ENCODE measurements at regions not wholly inside any gene's neighbourhood (a gene's known extent, or its start where the extent isn't known, plus 50 kb on each side); places are given as distances from the start of the nearest gene placed in this dataset.

- TF ChIP-seq ZBTB11 (tag by site-specific recombination; conservative IDR thresholded peaks at IDR 0.05; ENCODE audit: low read depth), result no peak
- no peak for TF ChIP-seq ZBTB8A (tag by site-specific recombination; IDR thresholded peaks at IDR 0.05)
- no peak for TF ChIP-seq ZNF211 (tag by site-specific recombination; IDR thresholded peaks at IDR 0.05; ENCODE audit: low read depth)
- TF ChIP-seq ZNF2 (tag by site-specific recombination; IDR thresholded peaks at IDR 0.05), result no peak
- TF ChIP-seq ZNF513 (tag by site-specific recombination; IDR thresholded peaks at IDR 0.05), result no peak
- TF ChIP-seq ZNF121 (tag by site-specific recombination; IDR thresholded peaks at IDR 0.05), result no peak
- no peak for TF ChIP-seq ZNF19 (tag by site-specific recombination; IDR thresholded peaks at IDR 0.05; ENCODE audit: low read depth)
- TF ChIP-seq GLI4 (tag by site-specific recombination; IDR thresholded peaks at IDR 0.05), result no peak
These were observed 76.9 kb upstream of the RET start (continued) for GRCh38 chr10:43000021-43000411.

- no peak overlapping the region for H3K27ac ChIP-seq (ENCODE audit: extremely low read depth, low read depth, low read length)
- H3K36me3 ChIP-seq (ENCODE audit: control insufficient read depth in 2 of 2, insufficient read depth in 1 of 2, low read length in 2 of 2), result no peaks in the 10 kb centered on the region
- ChIA-PET CTCF (no interaction called here), POLR2A (interaction anchor here (0.6 kb wide), 1 partner anchor 287 kb away, joined by 3 read pairs; no protein-coding TSS in a partner anchor)
- H3K9me3 ChIP-seq (ENCODE audit: control insufficient read depth, insufficient read depth, low read depth, low read length), result no peaks in the 10 kb centered on the region
- H3K4me1 ChIP-seq (ENCODE audit: control insufficient read depth, insufficient read depth, low read length), result no peaks in the 10 kb centered on the region
- TF ChIP-seq ZIC2 (tag by site-specific recombination; IDR thresholded peaks at IDR 0.05), result peak; percentile 70
- peak; percentile 91 for TF ChIP-seq GLIS1 (tag by site-specific recombination; IDR thresholded peaks at IDR 0.05)
- no peak for TF ChIP-seq KLF8 (tag by site-specific recombination; IDR thresholded peaks at IDR 0.05)
- no peak for TF ChIP-seq ZNF501 (tag by site-specific recombination; IDR thresholded peaks at IDR 0.05)
- no peak for TF ChIP-seq MYNN (tag by site-specific recombination; IDR thresholded peaks at IDR 0.05; ENCODE audit: borderline replicate concordance)
- TF ChIP-seq EGR2 (tag by site-specific recombination; IDR thresholded peaks at IDR 0.05; ENCODE audit: low read depth), result 0 out of 2 replicates have a peak, but pooled peaks have one; percentile 8
- H3K4me3 ChIP-seq (ENCODE audit: low read depth, low read length), result no peak overlapping the region
These were observed 76.0 kb upstream of the RET start for GRCh38 chr10:43000651-43001426.

- Histone ChIP-seq H3K4me1 (ENCODE audit: control insufficient read depth, insufficient read depth, low read length) (no peaks in the 10 kb centered on the region), H3K27ac (ENCODE audit: extremely low read depth, low read depth, low read length) (no peak overlapping the region), H3K36me3 (ENCODE audit: control insufficient read depth in 2 of 2, insufficient read depth in 1 of 2, low read length in 2 of 2) (no peaks in the 10 kb centered on the region), H3K4me3 (ENCODE audit: low read depth, low read length) (no peak overlapping the region), H3K9me3 (ENCODE audit: control insufficient read depth, insufficient read depth, low read depth, low read length) (no peaks in the 10 kb centered on the region)
- CTCF ChIA-PET, result no interaction called here
- POLR2A ChIA-PET, result interaction anchor here (0.6 kb wide), 1 partner anchor 287 kb away, joined by 3 read pairs; no protein-coding TSS in a partner anchor
- TF ChIP-seq ZNF639 (tag by site-specific recombination; IDR thresholded peaks at IDR 0.05) (no peak), ZNF664 (tag by site-specific recombination; IDR thresholded peaks at IDR 0.05) (no peak), PRDM2 (tag by site-specific recombination; IDR thresholded peaks at IDR 0.05; ENCODE audit: borderline replicate concordance) (no peak), SP2 (tag by site-specific recombination; IDR thresholded peaks at IDR 0.05) (no peak)
These were observed 75.5 kb upstream of the RET start for GRCh38 chr10:43001427-43001795.

Measured in HEK293 (cell line).